ENCODE measurements at regions not wholly inside any gene's neighbourhood (a gene's known extent, or its start where the extent isn't known, plus 50 kb on each side); places are given as distances from the start of the nearest gene placed in this dataset.

DNA sequence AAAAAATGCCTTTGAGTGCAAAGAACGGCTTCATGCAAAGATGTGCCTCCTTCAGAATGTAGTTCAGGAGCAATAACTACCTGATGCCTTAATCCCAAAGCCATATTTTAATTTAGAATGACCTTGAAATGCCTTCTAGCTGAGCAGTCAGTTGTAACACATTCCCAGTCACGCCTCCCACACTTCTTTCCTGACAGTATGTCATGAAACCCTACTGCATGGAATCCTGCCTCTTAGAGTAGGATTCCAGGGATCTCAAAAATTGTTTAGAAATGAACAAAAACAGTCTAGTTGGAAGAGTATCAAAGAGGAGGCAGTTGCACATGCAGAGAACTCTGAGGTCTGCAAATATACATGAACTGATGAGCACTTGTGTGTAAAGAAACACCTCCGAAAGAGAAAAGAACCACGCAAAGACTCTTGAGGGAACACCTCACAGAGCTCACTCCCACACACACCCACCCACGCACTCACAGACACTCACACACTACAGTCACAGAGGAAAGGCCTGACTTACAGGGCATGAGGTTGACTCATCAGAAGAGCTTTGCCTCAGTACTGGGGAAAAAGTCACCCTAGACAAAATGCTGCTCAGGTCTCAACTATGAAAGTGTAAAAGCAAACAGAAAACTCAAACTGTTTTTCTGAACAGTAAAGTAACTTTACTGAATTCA, 77.4 kb downstream of the GGTLC2 start:
- TF ChIP-seq, protein P1, sequence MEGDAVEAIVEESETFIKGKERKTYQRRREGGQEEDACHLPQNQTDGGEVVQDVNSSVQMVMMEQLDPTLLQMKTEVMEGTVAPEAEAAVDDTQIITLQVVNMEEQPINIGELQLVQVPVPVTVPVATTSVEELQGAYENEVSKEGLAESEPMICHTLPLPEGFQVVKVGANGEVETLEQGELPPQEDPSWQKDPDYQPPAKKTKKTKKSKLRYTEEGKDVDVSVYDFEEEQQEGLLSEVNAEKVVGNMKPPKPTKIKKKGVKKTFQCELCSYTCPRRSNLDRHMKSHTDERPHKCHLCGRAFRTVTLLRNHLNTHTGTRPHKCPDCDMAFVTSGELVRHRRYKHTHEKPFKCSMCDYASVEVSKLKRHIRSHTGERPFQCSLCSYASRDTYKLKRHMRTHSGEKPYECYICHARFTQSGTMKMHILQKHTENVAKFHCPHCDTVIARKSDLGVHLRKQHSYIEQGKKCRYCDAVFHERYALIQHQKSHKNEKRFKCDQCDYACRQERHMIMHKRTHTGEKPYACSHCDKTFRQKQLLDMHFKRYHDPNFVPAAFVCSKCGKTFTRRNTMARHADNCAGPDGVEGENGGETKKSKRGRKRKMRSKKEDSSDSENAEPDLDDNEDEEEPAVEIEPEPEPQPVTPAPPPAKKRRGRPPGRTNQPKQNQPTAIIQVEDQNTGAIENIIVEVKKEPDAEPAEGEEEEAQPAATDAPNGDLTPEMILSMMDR (IDR thresholded peaks at IDR 0.05; ENCODE audit: poor library complexity): no peak
- no peak for TF ChIP-seq EZH2phosphoT487 (IDR thresholded peaks at IDR 0.05; ENCODE audit: low read depth, severe bottlenecking, unreplicated experiment)
- TF ChIP-seq EZH2 (IDR thresholded peaks at IDR 0.05; ENCODE audit: borderline replicate concordance): no peak

Data from hepatocyte (in vitro differentiated cells).